Endothelial cell of umbilical vein (primary cell): ENCODE measurements at regions not wholly inside any gene's neighbourhood (a gene's known extent, or its start where the extent isn't known, plus 50 kb on each side); places are given as distances from the start of the nearest gene placed in this dataset.

Experiments used
- CTCF ChIP-seq, 2 donors: IDR thresholded peaks; 1 replicate in 1 of 2; 2 replicates in 1 of 2; pipeline ENCODE4 v1.5.1; 2011; ENCODE audit warnings: low read length in 2 of 2, mild to moderate bottlenecking in 2 of 2, moderate library complexity in 2 of 2, control low read depth in 1 of 2, inconsistent platforms in 1 of 2, low read depth in 1 of 2; ENCODE audit not compliant: insufficient read depth in 1 of 2; ENCODE audit errors: extremely low read depth in 1 of 2
- EZH2 ChIP-seq: IDR thresholded peaks from 2 replicates; pipeline ENCODE4 v1.6.1; 2012; ENCODE audit warnings: borderline replicate concordance, low read depth, mild to moderate bottlenecking, moderate library complexity, low read length, inconsistent platforms; ENCODE audit not compliant: severe bottlenecking
- GATA2 ChIP-seq: IDR thresholded peaks from 2 replicates; pipeline ENCODE4 v1.7.0; 2011; ENCODE audit warnings: low read depth, mild to moderate bottlenecking, moderate library complexity, mixed read lengths, low read length; ENCODE audit not compliant: insufficient read length, insufficient read depth
- MYC ChIP-seq: IDR thresholded peaks from one replicate; pipeline ENCODE4 v1.6.1; 2011; ENCODE audit warnings: mild to moderate bottlenecking, low read depth, low read length
- POLR2A ChIP-seq: IDR thresholded peaks from 2 replicates; pipeline ENCODE4 v1.6.1; 2012; ENCODE audit warnings: low read depth, mild to moderate bottlenecking, control low read depth, low read length
- POLR2AphosphoS5 ChIP-seq: IDR thresholded peaks from 2 replicates; pipeline ENCODE4 v1.6.1; 2012; ENCODE audit warnings: low read depth, mild to moderate bottlenecking, control low read depth, low read length, moderate library complexity; ENCODE audit not compliant: insufficient read depth
- TF ChIP-seq, protein P1 (sequence below): IDR thresholded peaks from 2 replicates; pipeline ENCODE4 v1.6.1; 2011; ENCODE audit not compliant: insufficient read depth, insufficient read length

DNA sequence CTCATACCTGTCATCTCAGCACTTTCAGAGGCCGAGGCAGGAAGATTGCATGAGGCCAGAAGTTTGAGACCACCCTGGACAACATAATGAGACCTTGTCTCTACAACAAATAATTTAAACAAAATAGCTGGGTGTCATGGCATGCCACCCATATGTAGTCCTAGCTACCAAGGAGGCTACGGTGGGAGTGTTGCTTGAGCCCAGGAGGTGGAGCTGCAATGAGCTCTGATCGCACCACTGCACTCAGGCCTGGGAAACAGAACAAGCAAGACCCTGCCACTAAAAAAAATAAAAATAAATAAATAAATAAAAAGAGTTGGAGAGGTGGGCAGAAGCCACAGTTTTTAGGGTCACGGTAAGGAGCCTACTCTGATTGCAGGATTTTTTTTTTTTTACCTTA, 136.0 kb downstream of the TANC2 start:
- TF ChIP-seq POLR2A (no peak), CTCF (IDR thresholded peaks at IDR 0.05; ENCODE audit: extremely low read depth in 1 of 2, insufficient read depth in 1 of 2, low read depth in 1 of 2, low read length in 2 of 2) (no peak), EZH2 (no peak), MYC (no peak), POLR2AphosphoS5 (no peak), GATA2 (no peak)
- TF ChIP-seq, protein P1, sequence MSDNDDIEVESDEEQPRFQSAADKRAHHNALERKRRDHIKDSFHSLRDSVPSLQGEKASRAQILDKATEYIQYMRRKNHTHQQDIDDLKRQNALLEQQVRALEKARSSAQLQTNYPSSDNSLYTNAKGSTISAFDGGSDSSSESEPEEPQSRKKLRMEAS, result no peak
